Neural cell (in vitro differentiated cells): ENCODE measurements at regions not wholly inside any gene's neighbourhood (a gene's known extent, or its start where the extent isn't known, plus 50 kb on each side); places are given as distances from the start of the nearest gene placed in this dataset.

Experiments
- H2AFZ ChIP-seq: fragments of 200-600, 300-800 bp; sonication (generic), shearing (Covaris generic); 2 replicates; pipeline ENCODE4 v1.6.0; 2014; ENCODE audit warnings: low read depth, mild to moderate bottlenecking, antibody characterized with exemption, low read length, moderate library complexity
- H3F3A ChIP-seq: fragments of 200-600 bp; shearing (Covaris generic); 2 replicates; pipeline ENCODE4 v1.6.1; 2016; ENCODE audit warnings: mild to moderate bottlenecking, moderate library complexity, mixed read lengths, antibody characterized with exemption, low read length; ENCODE audit not compliant: insufficient read depth, poor library complexity, severe bottlenecking
- H3K27ac ChIP-seq: fragments of 200-600, 300-800 bp; sonication (generic), shearing (Covaris generic); 2 replicates; pipeline ENCODE4 v1.5.1; 2014; ENCODE audit warnings: mild to moderate bottlenecking, low read length, moderate library complexity
- H3K27me3 ChIP-seq: fragments of 300-800, 200-600 bp; sonication (generic), shearing (Covaris generic); 2 replicates; pipeline ENCODE4 v1.6.0; 2014; ENCODE audit warnings: mild to moderate bottlenecking, low read depth, low read length, moderate library complexity; ENCODE audit not compliant: insufficient read depth
- H3K36me3 ChIP-seq: fragments of 300-800, 200-600 bp; sonication (generic), shearing (Covaris generic); 2 replicates; pipeline ENCODE4 v1.5.1; 2014; ENCODE audit warnings: mild to moderate bottlenecking, antibody characterized with exemption, low read length, moderate library complexity; ENCODE audit not compliant: insufficient read depth
- H3K4me2 ChIP-seq: fragments of 300-800, 200-600 bp; sonication (generic), shearing (Covaris generic); 2 replicates; pipeline ENCODE4 v1.6.0; 2014; ENCODE audit warnings: mild to moderate bottlenecking, low read length
- H3K4me3 ChIP-seq: fragments of 300-800, 200-600 bp; sonication (generic), shearing (Covaris generic); 2 replicates; pipeline ENCODE4 v1.5.1; 2014; ENCODE audit warnings: mild to moderate bottlenecking, low read length, moderate library complexity
- H3K79me2 ChIP-seq: fragments of 200-600 bp; shearing (Covaris generic); replicated peaks from 2 replicates; pipeline ENCODE4 v1.6.0; 2014; ENCODE audit warnings: mild to moderate bottlenecking, low read length, moderate library complexity; ENCODE audit not compliant: insufficient read depth
- H3K9ac ChIP-seq: fragments of 300-800, 200-600 bp; sonication (generic), shearing (Covaris generic); 2 replicates; pipeline ENCODE4 v1.6.1; 2016; ENCODE audit warnings: mild to moderate bottlenecking, low read length, mixed read lengths
- H3K9me2 ChIP-seq: fragments of 200-600 bp; shearing (Covaris generic); 2 replicates; pipeline ENCODE4 v1.6.1; 2016; ENCODE audit warnings: mild to moderate bottlenecking, low read length, mixed read lengths; ENCODE audit not compliant: insufficient read depth
- H3K9me3 ChIP-seq: fragments of 200-600, 300-800 bp; sonication (generic), shearing (Covaris generic); 2 replicates; pipeline ENCODE4 v1.6.1; 2016; ENCODE audit warnings: mild to moderate bottlenecking, mixed run types, low read length, moderate library complexity, mixed read lengths
- H4K20me1 ChIP-seq: fragments of 200-600 bp; shearing (Covaris generic); 2 replicates; pipeline ENCODE4 v1.6.1; 2016; ENCODE audit warnings: mild to moderate bottlenecking, mixed run types; ENCODE audit not compliant: insufficient read depth
- EP300 ChIP-seq: fragments of 450-650 bp; conservative IDR thresholded peaks from 2 replicates; pipeline ENCODE4 v1.6.1; 2014; ENCODE audit warnings: antibody characterized with exemption, mild to moderate bottlenecking, moderate library complexity; ENCODE audit not compliant: poor library complexity, severe bottlenecking
- EZH2 ChIP-seq: fragments of 200-600, 300-800 bp; shearing (Covaris generic), sonication (generic); IDR thresholded peaks from 2 replicates; pipeline ENCODE4 v1.6.1; 2014; ENCODE audit warnings: antibody characterized with exemption, low read length, borderline replicate concordance, mild to moderate bottlenecking; ENCODE audit not compliant: insufficient read depth, poor library complexity, severe bottlenecking
- MXI1 ChIP-seq: fragments of 450-650 bp; conservative IDR thresholded peaks from 2 replicates; pipeline ENCODE4 v1.6.1; 2014; ENCODE audit warnings: antibody characterized with exemption, mild to moderate bottlenecking; ENCODE audit not compliant: poor library complexity, severe bottlenecking
- POLR2AphosphoS5 ChIP-seq: IDR thresholded peaks from 2 replicates; pipeline ENCODE4 v1.6.1; 2012
- RAD21 ChIP-seq: fragments of 450-650 bp; conservative IDR thresholded peaks from 2 replicates; pipeline ENCODE4 v1.6.1; 2014; ENCODE audit warnings: antibody characterized with exemption, mild to moderate bottlenecking, moderate library complexity
- SMC3 ChIP-seq: fragments of 450-650 bp; conservative IDR thresholded peaks from 2 replicates; pipeline ENCODE4 v1.6.1; 2014; ENCODE audit warnings: antibody characterized with exemption, mild to moderate bottlenecking, moderate library complexity; ENCODE audit not compliant: poor library complexity
- TAF1 ChIP-seq: IDR thresholded peaks from 2 replicates; pipeline ENCODE4 v1.6.1; 2012; ENCODE audit warnings: low read depth
- TF ChIP-seq, protein P1 (sequence below): IDR thresholded peaks from 2 replicates; pipeline ENCODE4 v1.6.1; 2012; ENCODE audit warnings: borderline replicate concordance
- TF ChIP-seq, protein P2 (sequence below): fragments of 450-650 bp; IDR thresholded peaks from 2 replicates; pipeline ENCODE4 v1.5.1; 2014; ENCODE audit warnings: antibody characterized with exemption, mild to moderate bottlenecking, moderate library complexity; ENCODE audit not compliant: poor library complexity, severe bottlenecking

GRCh38 chr4:24411806-24412205 is 172.5 kb downstream of the DHX15 start:
- Histone ChIP-seq H3K9me2 (no peaks in the 10 kb centered on the region), H3K27ac (no peak overlapping the region), H2AFZ (no peak overlapping the region), H3F3A (no peaks in the 10 kb centered on the region), H3K9ac (no peak overlapping the region), H4K20me1 (no peaks in the 10 kb centered on the region), H3K9me3 (no peaks in the 10 kb centered on the region), H3K36me3 (no peaks in the 10 kb centered on the region), H3K27me3 (no peaks in the 10 kb centered on the region), H3K4me2 (no peak overlapping the region), H3K79me2 (no peaks in the 10 kb centered on the region), H3K4me3 (no peak overlapping the region)
- TF ChIP-seq, protein P1, sequence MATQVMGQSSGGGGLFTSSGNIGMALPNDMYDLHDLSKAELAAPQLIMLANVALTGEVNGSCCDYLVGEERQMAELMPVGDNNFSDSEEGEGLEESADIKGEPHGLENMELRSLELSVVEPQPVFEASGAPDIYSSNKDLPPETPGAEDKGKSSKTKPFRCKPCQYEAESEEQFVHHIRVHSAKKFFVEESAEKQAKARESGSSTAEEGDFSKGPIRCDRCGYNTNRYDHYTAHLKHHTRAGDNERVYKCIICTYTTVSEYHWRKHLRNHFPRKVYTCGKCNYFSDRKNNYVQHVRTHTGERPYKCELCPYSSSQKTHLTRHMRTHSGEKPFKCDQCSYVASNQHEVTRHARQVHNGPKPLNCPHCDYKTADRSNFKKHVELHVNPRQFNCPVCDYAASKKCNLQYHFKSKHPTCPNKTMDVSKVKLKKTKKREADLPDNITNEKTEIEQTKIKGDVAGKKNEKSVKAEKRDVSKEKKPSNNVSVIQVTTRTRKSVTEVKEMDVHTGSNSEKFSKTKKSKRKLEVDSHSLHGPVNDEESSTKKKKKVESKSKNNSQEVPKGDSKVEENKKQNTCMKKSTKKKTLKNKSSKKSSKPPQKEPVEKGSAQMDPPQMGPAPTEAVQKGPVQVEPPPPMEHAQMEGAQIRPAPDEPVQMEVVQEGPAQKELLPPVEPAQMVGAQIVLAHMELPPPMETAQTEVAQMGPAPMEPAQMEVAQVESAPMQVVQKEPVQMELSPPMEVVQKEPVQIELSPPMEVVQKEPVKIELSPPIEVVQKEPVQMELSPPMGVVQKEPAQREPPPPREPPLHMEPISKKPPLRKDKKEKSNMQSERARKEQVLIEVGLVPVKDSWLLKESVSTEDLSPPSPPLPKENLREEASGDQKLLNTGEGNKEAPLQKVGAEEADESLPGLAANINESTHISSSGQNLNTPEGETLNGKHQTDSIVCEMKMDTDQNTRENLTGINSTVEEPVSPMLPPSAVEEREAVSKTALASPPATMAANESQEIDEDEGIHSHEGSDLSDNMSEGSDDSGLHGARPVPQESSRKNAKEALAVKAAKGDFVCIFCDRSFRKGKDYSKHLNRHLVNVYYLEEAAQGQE = no peak
- TF ChIP-seq SMC3 (no peak), TAF1 (no peak), EZH2 (no peak), POLR2AphosphoS5 (no peak), EP300 (no peak), RAD21 (no peak), MXI1 (no peak)
- TF ChIP-seq, protein P2, sequence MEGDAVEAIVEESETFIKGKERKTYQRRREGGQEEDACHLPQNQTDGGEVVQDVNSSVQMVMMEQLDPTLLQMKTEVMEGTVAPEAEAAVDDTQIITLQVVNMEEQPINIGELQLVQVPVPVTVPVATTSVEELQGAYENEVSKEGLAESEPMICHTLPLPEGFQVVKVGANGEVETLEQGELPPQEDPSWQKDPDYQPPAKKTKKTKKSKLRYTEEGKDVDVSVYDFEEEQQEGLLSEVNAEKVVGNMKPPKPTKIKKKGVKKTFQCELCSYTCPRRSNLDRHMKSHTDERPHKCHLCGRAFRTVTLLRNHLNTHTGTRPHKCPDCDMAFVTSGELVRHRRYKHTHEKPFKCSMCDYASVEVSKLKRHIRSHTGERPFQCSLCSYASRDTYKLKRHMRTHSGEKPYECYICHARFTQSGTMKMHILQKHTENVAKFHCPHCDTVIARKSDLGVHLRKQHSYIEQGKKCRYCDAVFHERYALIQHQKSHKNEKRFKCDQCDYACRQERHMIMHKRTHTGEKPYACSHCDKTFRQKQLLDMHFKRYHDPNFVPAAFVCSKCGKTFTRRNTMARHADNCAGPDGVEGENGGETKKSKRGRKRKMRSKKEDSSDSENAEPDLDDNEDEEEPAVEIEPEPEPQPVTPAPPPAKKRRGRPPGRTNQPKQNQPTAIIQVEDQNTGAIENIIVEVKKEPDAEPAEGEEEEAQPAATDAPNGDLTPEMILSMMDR = no peak

GRCh38 chr4:24411299-24411698 is 173.1 kb downstream of the DHX15 start:
- no peaks in the 10 kb centered on the region for H3K9me2 ChIP-seq
- no peak overlapping the region for H3K4me2 ChIP-seq
- no peaks in the 10 kb centered on the region for H3F3A ChIP-seq
- H4K20me1 ChIP-seq = no peaks in the 10 kb centered on the region
- no peaks in the 10 kb centered on the region for H3K9me3 ChIP-seq
- H3K36me3 ChIP-seq = no peaks in the 10 kb centered on the region
- TF ChIP-seq, protein P1 = no peak
- TF ChIP-seq EZH2 = no peak
- no peak for TF ChIP-seq MXI1
- TF ChIP-seq SMC3 = no peak
- TF ChIP-seq RAD21 = no peak
- TF ChIP-seq EP300 = no peak
- TF ChIP-seq, protein P2 = no peak
- no peak for TF ChIP-seq POLR2AphosphoS5
- no peak for TF ChIP-seq TAF1
- no peak overlapping the region for H3K4me3 ChIP-seq
- H3K79me2 ChIP-seq = no peaks in the 10 kb centered on the region
- H3K27me3 ChIP-seq = no peaks in the 10 kb centered on the region
- H3K9ac ChIP-seq = no peak overlapping the region
- no peak overlapping the region for H2AFZ ChIP-seq
- no peak overlapping the region for H3K27ac ChIP-seq
